ENCODE measurements at regions not wholly inside any gene's neighbourhood (a gene's known extent, or its start where the extent isn't known, plus 50 kb on each side); places are given as distances from the start of the nearest gene placed in this dataset.
"Not testable (repeated sequence)": the region's sequence is repeated elsewhere in the genome, so short reads cannot be mapped to it uniquely, and the experiment has no call there.

- DNase-seq, result not testable (repeated sequence)
Observed at GRCh38 chr10:46749470-46749869, 161.8 kb upstream of the PTPN20 start.

- DNase-seq, result not testable (repeated sequence)
Observed at GRCh38 chr10:46753763-46754162, 157.5 kb upstream of the PTPN20 start.

GRCh38 chr10:46761471-46761870 lies 149.8 kb upstream of the PTPN20 start:
- not testable (repeated sequence) for DNase-seq

GRCh38 chr10:46768515-46769291 lies 142.5 kb upstream of the PTPN20 start:
- DNase-seq, result not testable (repeated sequence)

- not testable (repeated sequence) for DNase-seq
Observed at GRCh38 chr10:46773178-46773896, 137.9 kb upstream of the PTPN20 start.

GRCh38 chr10:46773897-46774236 lies 137.4 kb upstream of the PTPN20 start:
- DNase-seq, result not testable (repeated sequence)

- DNase-seq, result not testable (repeated sequence)
Observed at GRCh38 chr10:46774366-46774765, 136.9 kb upstream of the PTPN20 start.

- DNase-seq, result not testable (repeated sequence)
Observed at GRCh38 chr10:46774945-46775667, 136.1 kb upstream of the PTPN20 start.

- DNase-seq, result not testable (repeated sequence)
Observed at GRCh38 chr10:46775668-46776059, 135.6 kb upstream of the PTPN20 start.

- DNase-seq, result not testable (repeated sequence)
Observed at GRCh38 chr10:46779571-46779970, 131.7 kb upstream of the PTPN20 start.

- not testable (repeated sequence) for DNase-seq
Observed at GRCh38 chr10:46780164-46780563, 131.1 kb upstream of the PTPN20 start.

- not testable (repeated sequence) for DNase-seq
Observed at GRCh38 chr10:46781001-46781400, 130.2 kb upstream of the PTPN20 start.

GRCh38 chr10:46782001-46782874 lies 129.0 kb upstream of the PTPN20 start:
- DNase-seq, result not testable (repeated sequence)

GRCh38 chr10:46784665-46785064 lies 126.6 kb upstream of the PTPN20 start:
- DNase-seq, result not testable (repeated sequence)

GRCh38 chr10:46786125-46786517 lies 125.1 kb upstream of the PTPN20 start:
- not testable (repeated sequence) for DNase-seq

GRCh38 chr10:46786518-46787320 lies 124.5 kb upstream of the PTPN20 start:
- DNase-seq, result peak; percentile 90

- DNase-seq, result no peak
Observed at GRCh38 chr10:46787321-46787615, 124.0 kb upstream of the PTPN20 start.

- not testable (repeated sequence) for DNase-seq
Observed at GRCh38 chr10:46792657-46793357, 118.4 kb upstream of the PTPN20 start.

- DNase-seq, result not testable (repeated sequence)
Observed at GRCh38 chr10:46796351-46796750, 114.9 kb upstream of the PTPN20 start.

GRCh38 chr10:46802010-46802409 lies 109.2 kb upstream of the PTPN20 start:
- not testable (repeated sequence) for DNase-seq

GRCh38 chr10:46803082-46803481 lies 108.1 kb upstream of the PTPN20 start:
- not testable (repeated sequence) for DNase-seq

All from NCI-H146 (cell line).